IMR-90 (cell line): ENCODE measurements at regions not wholly inside any gene's neighbourhood (a gene's known extent, or its start where the extent isn't known, plus 50 kb on each side); places are given as distances from the start of the nearest gene placed in this dataset.

ENCODE experiments used
- ATAC-seq: fragments of 200-7000 bp; cut with Tn5 transposase; 2 replicates; pipeline ENCODE4 v1.9.1; 2020; ENCODE audit warnings: low read depth, mild to moderate bottlenecking, moderate library complexity
- BruUV-seq: library from RNA; stranded (reverse); fragments of 400-500 nt; replicated peaks from 2 replicates; lab custom pipeline; 2021; lab: Mats Ljungman, UMichigan
- CTCF ChIA-PET: fragments of 300-600 bp; formaldehyde crosslinking; extraction: SDS; loops from one replicate; lab custom pipeline; 2021; ENCODE audit warnings: antibody characterized with exemption; lab: Yijun Ruan, JAX
- POLR2A ChIA-PET: fragments of 300-600 bp; sonication (Branson Sonifier 250); formaldehyde crosslinking; loops from one replicate; lab custom pipeline; 2022; ENCODE audit warnings: antibody characterized with exemption; ENCODE audit not compliant: unreplicated experiment; lab: Charles Lee
- DNase-seq: peaks from one replicate; pipeline ENCODE4 v3.0.0; 2013
- H2AFZ ChIP-seq: replicated peaks from 2 replicates; pipeline ENCODE3; 2013; ENCODE audit warnings: low read length, mild to moderate bottlenecking; ENCODE audit not compliant: poor library complexity
- H2AK5ac ChIP-seq: 2 replicates; pipeline ENCODE4 v1.6.1; 2013; ENCODE audit warnings: low read depth, low read length, inconsistent platforms
- H2AK9ac ChIP-seq: replicated peaks from 2 replicates; pipeline ENCODE3; 2013; ENCODE audit warnings: mild to moderate bottlenecking, low read depth, low read length, moderate library complexity; ENCODE audit not compliant: poor library complexity
- H2BK120ac ChIP-seq: 2 replicates; pipeline ENCODE4 v1.6.1; 2013; ENCODE audit warnings: low read depth, low read length, inconsistent platforms
- H2BK15ac ChIP-seq: 3 replicates; pipeline ENCODE4 v1.6.1; 2013; ENCODE audit warnings: low read depth, low read length, inconsistent platforms
- H2BK20ac ChIP-seq: 2 replicates; pipeline ENCODE4 v1.6.1; 2013; ENCODE audit warnings: low read depth, mild to moderate bottlenecking, inconsistent platforms, low read length, moderate library complexity
- H2BK5ac ChIP-seq: 2 replicates; pipeline ENCODE4 v1.6.1; 2013; ENCODE audit warnings: mild to moderate bottlenecking, low read depth, low read length, inconsistent platforms; ENCODE audit not compliant: poor library complexity, severe bottlenecking
- H3K14ac ChIP-seq: replicated peaks from 2 replicates; pipeline ENCODE4 v1.6.1; 2013; ENCODE audit warnings: low read depth, low read length, inconsistent platforms
- H3K18ac ChIP-seq: 2 replicates; pipeline ENCODE4 v1.6.1; 2013; ENCODE audit warnings: low read depth, low read length, control low read depth
- H3K23ac ChIP-seq: 2 replicates; pipeline ENCODE4 v1.6.1; 2013; ENCODE audit warnings: low read depth, low read length, inconsistent platforms
- H3K27ac ChIP-seq: 2 replicates; pipeline ENCODE4 v1.5.1; 2013; ENCODE audit warnings: mild to moderate bottlenecking, control low read depth, low read length; ENCODE audit not compliant: insufficient read depth
- H3K27me3 ChIP-seq: 2 replicates; pipeline ENCODE4 v1.6.1; 2013; ENCODE audit warnings: low read length; ENCODE audit not compliant: control insufficient read depth, insufficient read depth
- H3K36me3 ChIP-seq: 2 replicates; pipeline ENCODE4 v1.6.1; 2013; ENCODE audit warnings: low read length, mixed read lengths; ENCODE audit not compliant: control insufficient read depth, insufficient read depth
- H3K4ac ChIP-seq: 2 replicates; pipeline ENCODE4 v1.6.1; 2013; ENCODE audit warnings: low read depth, low read length, inconsistent platforms
- H3K4me1 ChIP-seq: 2 replicates; pipeline ENCODE4 v1.6.1; 2013; ENCODE audit warnings: low read length, mixed read lengths; ENCODE audit not compliant: control insufficient read depth, insufficient read depth
- H3K4me2 ChIP-seq: 2 replicates; pipeline ENCODE4 v1.6.1; 2013; ENCODE audit warnings: low read depth, mild to moderate bottlenecking, control low read depth, low read length, moderate library complexity
- H3K4me3 ChIP-seq: 2 replicates; pipeline ENCODE4 v1.5.1; 2013; ENCODE audit warnings: low read depth, mild to moderate bottlenecking, control low read depth, low read length, moderate library complexity; ENCODE audit not compliant: insufficient read depth
- H3K56ac ChIP-seq: 2 replicates; pipeline ENCODE4 v1.6.1; 2013; ENCODE audit warnings: low read length, inconsistent platforms; ENCODE audit not compliant: insufficient read depth; ENCODE audit errors: extremely low read depth
- H3K79me1 ChIP-seq, 2 experiments: 2 replicates each; pipeline ENCODE4 v1.6.1; 2013; ENCODE audit warnings: low read length in 2 of 2, inconsistent platforms in 1 of 2, low read depth in 1 of 2
- H3K9ac ChIP-seq: 2 replicates; pipeline ENCODE4 v1.6.1; 2013; ENCODE audit warnings: low read depth, low read length, control low read depth
- H3K9me1 ChIP-seq: 2 replicates; pipeline ENCODE4 v1.6.1; 2013; ENCODE audit warnings: low read length, inconsistent platforms; ENCODE audit not compliant: insufficient read depth
- H3K9me3 ChIP-seq: 2 replicates; pipeline ENCODE4 v1.6.1; 2013; ENCODE audit warnings: low read length; ENCODE audit not compliant: control insufficient read depth, insufficient read depth
- H4K20me1 ChIP-seq: 2 replicates; pipeline ENCODE4 v1.6.1; 2013; ENCODE audit warnings: low read length, inconsistent platforms; ENCODE audit not compliant: insufficient read depth
- H4K5ac ChIP-seq: 2 replicates; pipeline ENCODE4 v1.6.1; 2013; ENCODE audit warnings: mild to moderate bottlenecking, low read depth, low read length, control low read depth
- H4K8ac ChIP-seq, 2 experiments: 2 replicates each; pipeline ENCODE4 v1.6.1; 2013; ENCODE audit warnings: low read depth in 2 of 2, low read length in 2 of 2, control low read depth in 1 of 2, inconsistent platforms in 1 of 2
- H4K91ac ChIP-seq: 2 replicates; pipeline ENCODE4 v1.6.1; 2013; ENCODE audit warnings: low read depth, low read length, inconsistent platforms; ENCODE audit not compliant: insufficient read depth
- BHLHE40 ChIP-seq: fragments of 150-350 bp; IDR thresholded peaks from 2 replicates; pipeline ENCODE4 v1.6.1; 2016; ENCODE audit warnings: mild to moderate bottlenecking, low read depth, low read length
- CEBPB ChIP-seq: IDR thresholded peaks from 2 replicates; pipeline ENCODE4 v1.6.1; 2012; ENCODE audit warnings: low read depth, low read length, improper control_type of control experiment
- CHD1 ChIP-seq: IDR thresholded peaks from 2 replicates; pipeline ENCODE4 v1.6.1; 2012; ENCODE audit warnings: low read depth, low read length, improper control_type of control experiment
- ELK1 ChIP-seq: fragments of 150-350 bp; IDR thresholded peaks from 2 replicates; pipeline ENCODE4 v1.6.1; 2016; ENCODE audit warnings: low read depth, mild to moderate bottlenecking, low read length, moderate library complexity, borderline replicate concordance
- FOS ChIP-seq: fragments of 150-350 bp; IDR thresholded peaks from 2 replicates; pipeline ENCODE4 v1.6.1; 2016; ENCODE audit warnings: low read depth, low read length
- MXI1 ChIP-seq: IDR thresholded peaks from 2 replicates; pipeline ENCODE4 v1.6.1; 2012; ENCODE audit warnings: low read depth, mild to moderate bottlenecking, low read length, moderate library complexity, borderline replicate concordance
- RCOR1 ChIP-seq: IDR thresholded peaks from 2 replicates; pipeline ENCODE4 v1.6.1; 2012; ENCODE audit warnings: mild to moderate bottlenecking, low read length, improper control_type of control experiment; ENCODE audit not compliant: insufficient replicate concordance
- RFX5 ChIP-seq: IDR thresholded peaks from 2 replicates; pipeline ENCODE4 v1.8.0; 2012; ENCODE audit warnings: low read depth, mild to moderate bottlenecking, low read length, moderate library complexity
- SMC3 ChIP-seq: fragments of 150-350 bp; IDR thresholded peaks from 2 replicates; pipeline ENCODE4 v1.6.1; 2016; ENCODE audit warnings: low read depth, mild to moderate bottlenecking, antibody characterized with exemption, low read length, moderate library complexity
- USF2 ChIP-seq: fragments of 150-350 bp; IDR thresholded peaks from 2 replicates; pipeline ENCODE4 v1.6.1; 2017; ENCODE audit warnings: mild to moderate bottlenecking, antibody characterized with exemption, low read length, low read depth
- WGBS, 2 experiments: methylation state at CpG; one replicate each; pipeline versions ENCODE4 v1.1.5 to v1.1.7; 2013; ENCODE audit warnings: missing lambda C conversion rate in 2 of 2; ENCODE audit not compliant: insufficient read length in 1 of 2; ENCODE audit errors: extremely low coverage in 2 of 2; 5-methylcytosine and 5-hydroxymethylcytosine counted together
- dilution Hi-C: fragments of 300-500 bp; cut with HindIII; formaldehyde crosslinking; loops from one replicate; pipeline ENCODE4 v1.14.3; 2018; ENCODE audit warnings: low sequenced_read_pairs; ENCODE audit not compliant: unreplicated experiment
- in situ Hi-C: fragments of 300-500 bp; cut with MboI; formaldehyde crosslinking; loops from 3 replicates; pipeline ENCODE4 v1.14.3; 2019; ENCODE audit warnings: low sequenced_read_pairs, inconsistent platforms, mixed read lengths
- intact Hi-C: fragments of 100-400 bp; cut with micrococcal nuclease; formaldehyde crosslinking; loops from 2 replicates; pipeline ENCODE4 v1.10.0; 2022
- TF ChIP-seq, protein P1 (sequence below): conservative IDR thresholded peaks from 2 replicates; pipeline ENCODE4 v1.5.1; 2012; ENCODE audit warnings: mild to moderate bottlenecking, low read depth, low read length, improper control_type of control experiment

GRCh38 chr4:108405586-108405985, 214.8 kb upstream of the RPL34 start:
- Histone ChIP-seq H2AK9ac (no peak overlapping the region), H3K4me1 (no peaks in the 10 kb centered on the region), H3K4me2 (no peak overlapping the region), H2BK5ac (no peak overlapping the region), H4K20me1 (no peaks in the 10 kb centered on the region), H3K27me3 (peaks cover 3% of the 10 kb centered on the region), H3K18ac (no peak overlapping the region), H3K9ac (no peak overlapping the region), H3K27ac (no peak overlapping the region), H3K9me3 (no peaks in the 10 kb centered on the region), H3K9me1 (no peaks in the 10 kb centered on the region), H2AFZ (no peak overlapping the region), H2AK5ac (no peak overlapping the region), H3K36me3 (no peaks in the 10 kb centered on the region), H4K5ac (no peak overlapping the region), H3K4ac (no peak overlapping the region), H4K91ac (no peak overlapping the region), H3K14ac (no peak overlapping the region), H3K23ac (no peak overlapping the region), H3K56ac (no peak overlapping the region), H4K8ac (no peak overlapping the region), H3K79me1 (no peaks in the 10 kb centered on the region), H2BK20ac (no peak overlapping the region), H3K4me3 (no peak overlapping the region), H2BK15ac (no peak overlapping the region), H2BK120ac (no peak overlapping the region)
- ChIA-PET CTCF (no interaction called here), POLR2A (no interaction called here)
- intact Hi-C loops = no loop called here
- no peak for DNase-seq
- TF ChIP-seq CEBPB = no peak
- no peak for TF ChIP-seq ELK1
- no peak for TF ChIP-seq BHLHE40
- TF ChIP-seq FOS = no peak
- no peak for TF ChIP-seq SMC3
- no peak for TF ChIP-seq CHD1
- TF ChIP-seq RFX5 = no peak
- no peak for TF ChIP-seq USF2
- no peak for TF ChIP-seq MXI1
- TF ChIP-seq RCOR1 = no peak
- TF ChIP-seq, protein P1, sequence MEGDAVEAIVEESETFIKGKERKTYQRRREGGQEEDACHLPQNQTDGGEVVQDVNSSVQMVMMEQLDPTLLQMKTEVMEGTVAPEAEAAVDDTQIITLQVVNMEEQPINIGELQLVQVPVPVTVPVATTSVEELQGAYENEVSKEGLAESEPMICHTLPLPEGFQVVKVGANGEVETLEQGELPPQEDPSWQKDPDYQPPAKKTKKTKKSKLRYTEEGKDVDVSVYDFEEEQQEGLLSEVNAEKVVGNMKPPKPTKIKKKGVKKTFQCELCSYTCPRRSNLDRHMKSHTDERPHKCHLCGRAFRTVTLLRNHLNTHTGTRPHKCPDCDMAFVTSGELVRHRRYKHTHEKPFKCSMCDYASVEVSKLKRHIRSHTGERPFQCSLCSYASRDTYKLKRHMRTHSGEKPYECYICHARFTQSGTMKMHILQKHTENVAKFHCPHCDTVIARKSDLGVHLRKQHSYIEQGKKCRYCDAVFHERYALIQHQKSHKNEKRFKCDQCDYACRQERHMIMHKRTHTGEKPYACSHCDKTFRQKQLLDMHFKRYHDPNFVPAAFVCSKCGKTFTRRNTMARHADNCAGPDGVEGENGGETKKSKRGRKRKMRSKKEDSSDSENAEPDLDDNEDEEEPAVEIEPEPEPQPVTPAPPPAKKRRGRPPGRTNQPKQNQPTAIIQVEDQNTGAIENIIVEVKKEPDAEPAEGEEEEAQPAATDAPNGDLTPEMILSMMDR = no peak
- BruUV-seq = no TSS peak
- no peak for ATAC-seq
- dilution Hi-C loops = no loop called here
- no CpG with 5 or more reads among the region's 2 CpGs for WGBS, 2 experiments
- in situ Hi-C loops = no loop called here
